ENCODE measurements at regions not wholly inside any gene's neighbourhood (a gene's known extent, or its start where the extent isn't known, plus 50 kb on each side); places are given as distances from the start of the nearest gene placed in this dataset.
"Not testable (repeated sequence)": the region's sequence is repeated elsewhere in the genome, so short reads cannot be mapped to it uniquely, and the experiment has no call there.

DNA sequence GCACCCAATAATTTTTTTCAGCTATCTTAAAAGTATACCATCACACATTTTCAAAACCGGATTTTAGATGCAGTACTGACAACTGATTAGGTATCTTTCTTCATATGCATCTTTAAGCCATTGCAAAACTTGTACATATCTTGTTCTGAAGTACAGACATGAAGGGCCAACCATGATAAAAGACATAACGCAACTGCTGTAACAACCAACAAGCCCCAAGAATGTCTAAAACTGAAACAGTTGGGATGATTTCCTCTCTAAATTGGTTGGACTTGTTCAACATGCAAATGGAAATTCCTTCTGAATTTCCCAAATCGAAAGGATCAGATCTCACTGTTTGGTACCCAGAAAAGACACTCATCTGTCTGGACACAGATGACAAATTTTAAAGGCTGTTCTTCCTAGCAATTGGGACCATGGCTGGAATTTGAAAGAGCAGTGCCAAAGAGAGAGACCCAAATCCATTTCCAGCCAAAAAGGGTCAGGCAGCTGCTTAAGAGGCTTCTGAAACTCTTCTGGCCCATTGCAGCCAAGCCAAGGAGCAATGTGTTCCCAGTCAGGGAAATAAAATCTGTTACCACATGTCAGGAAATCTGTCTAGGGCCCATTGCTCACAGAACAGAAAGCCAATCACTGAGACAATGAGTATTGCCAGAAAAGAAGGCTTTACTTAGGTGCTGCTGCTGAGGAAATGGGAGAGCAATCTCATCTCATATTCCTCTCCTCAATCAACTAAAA, 1122.4 kb upstream of the USP15 start:
- no peak for DNase-seq

DNA sequence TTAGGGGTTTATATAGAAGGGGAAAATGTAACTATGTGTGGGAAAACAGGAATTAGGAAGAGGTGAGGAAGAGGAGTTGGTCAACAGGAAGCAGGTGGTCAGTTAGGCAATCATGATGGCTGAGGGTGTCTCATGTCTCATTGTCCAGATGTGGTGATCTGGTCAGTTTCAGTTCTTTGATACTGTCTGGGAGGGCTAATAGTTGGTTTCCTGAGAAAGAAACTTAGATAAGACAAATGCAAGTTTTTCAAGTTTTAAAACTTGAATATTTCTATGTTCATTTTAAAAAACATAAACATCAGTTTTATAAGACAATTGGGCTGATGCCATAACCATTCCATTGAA, 1121.8 kb upstream of the USP15 start:
- DNase-seq: no peak

GRCh38 chr12:61161961-61162360, 1098.2 kb upstream of the USP15 start:
- no peak for DNase-seq

DNA sequence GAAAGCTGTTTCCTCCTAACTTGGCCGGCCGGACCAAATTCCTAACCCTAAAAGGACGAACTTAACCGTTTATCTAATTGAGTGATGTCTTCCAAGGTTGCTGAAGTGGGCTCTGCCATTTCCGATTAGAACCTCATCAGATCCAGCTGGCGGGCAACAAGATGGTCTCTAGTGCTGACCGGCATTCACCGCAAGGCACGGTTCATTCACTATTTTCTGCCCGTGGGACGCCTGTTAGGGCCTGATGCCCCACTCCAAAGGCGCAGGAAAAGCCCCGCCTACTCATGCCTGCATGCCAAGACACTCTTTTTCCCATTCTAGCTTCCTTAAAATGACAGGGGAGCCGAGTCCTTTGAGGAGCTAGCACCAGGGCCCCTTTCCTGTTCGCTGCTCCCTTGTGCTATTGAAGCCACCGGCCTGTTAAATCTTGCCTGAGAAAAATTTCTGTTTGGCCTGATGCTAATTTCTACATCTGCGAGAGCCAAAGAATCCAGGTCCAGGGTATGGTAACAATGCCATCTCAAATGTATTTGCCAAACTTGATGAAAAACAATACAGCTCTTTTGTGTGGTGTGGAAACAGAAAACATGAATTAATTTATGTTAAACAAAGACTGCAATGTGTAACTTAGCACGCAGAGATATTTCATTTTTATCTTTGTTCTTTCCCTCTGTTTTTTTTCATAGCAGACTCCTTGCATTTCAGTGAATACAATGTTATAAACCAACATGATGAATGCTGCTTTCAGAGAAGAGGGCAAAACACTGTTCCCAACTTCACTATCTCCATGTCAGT, 1071.2 kb upstream of the USP15 start:
- no peak for DNase-seq

DNA sequence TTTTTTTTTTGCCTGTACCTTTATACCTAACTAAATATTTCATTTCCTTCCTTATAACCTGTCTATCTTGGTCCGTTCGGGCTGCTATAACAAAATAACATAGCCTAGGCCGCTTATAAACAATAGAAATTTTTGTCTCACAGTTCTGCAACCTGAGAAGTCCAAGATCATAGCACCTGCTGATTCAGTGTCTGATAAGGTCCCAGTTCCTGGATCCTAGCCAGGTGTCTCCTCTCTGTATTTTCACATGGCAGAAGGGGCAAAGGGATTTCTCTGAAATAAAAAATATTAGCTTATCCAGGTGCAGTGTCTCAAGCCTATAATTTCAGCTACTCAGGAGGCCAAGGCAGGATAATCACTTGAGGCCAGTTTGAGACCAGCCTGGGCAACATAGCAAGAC, 1046.6 kb upstream of the USP15 start:
- DNase-seq: no peak

GRCh38 chr12:61220337-61220736, 1039.9 kb upstream of the USP15 start:
- DNase-seq: no peak

- DNase-seq: no peak
Measured at GRCh38 chr12:61232040-61232439, 1028.2 kb upstream of the USP15 start.

GRCh38 chr12:61250303-61250702, 1009.9 kb upstream of the USP15 start:
- DNase-seq: no peak

DNA sequence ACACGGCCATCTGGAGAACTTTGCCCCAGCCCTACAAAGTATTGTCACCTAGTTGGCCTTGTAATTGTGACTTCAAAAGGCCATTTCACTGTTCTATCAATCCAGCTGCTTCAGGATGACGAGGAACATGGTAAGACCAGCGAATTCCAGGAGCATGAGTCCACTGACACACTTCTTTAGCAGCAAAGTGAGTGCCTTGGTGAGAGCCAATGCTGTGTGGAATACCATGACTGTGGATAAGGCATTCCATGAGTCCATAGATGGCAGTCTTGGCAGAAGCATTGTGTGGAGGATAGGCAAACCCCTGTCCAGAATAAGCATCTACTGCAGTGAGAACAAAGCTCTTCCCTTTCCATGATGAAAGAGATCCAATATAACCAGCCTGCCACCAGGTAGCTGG, 1009.1 kb upstream of the USP15 start:
- DNase-seq: no peak

- DNase-seq: no peak
Measured at GRCh38 chr12:61254225-61254624, 1006.0 kb upstream of the USP15 start.

DNA sequence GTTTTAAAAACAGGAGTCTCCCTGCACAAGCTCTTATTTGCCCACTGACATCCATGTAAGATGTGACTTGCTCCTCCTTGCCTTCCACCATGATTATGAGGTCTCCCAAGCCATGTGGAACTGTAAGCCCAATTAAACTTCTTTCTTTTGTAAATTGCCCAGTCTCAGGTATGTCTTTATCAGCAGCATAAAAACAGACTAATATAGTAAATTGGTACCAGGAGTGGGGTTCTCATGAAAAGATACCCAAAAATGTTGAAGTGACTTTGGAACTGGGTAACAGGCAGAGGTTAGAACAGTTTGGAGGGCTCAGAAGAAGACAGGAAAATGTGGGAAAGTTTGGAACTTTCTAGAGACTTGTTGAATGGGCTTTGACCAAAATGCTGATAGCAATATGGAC, 995.9 kb upstream of the USP15 start:
- not testable (repeated sequence) for DNase-seq

- no peak for DNase-seq
Measured at GRCh38 chr12:61267474-61267873, 992.7 kb upstream of the USP15 start.

DNA sequence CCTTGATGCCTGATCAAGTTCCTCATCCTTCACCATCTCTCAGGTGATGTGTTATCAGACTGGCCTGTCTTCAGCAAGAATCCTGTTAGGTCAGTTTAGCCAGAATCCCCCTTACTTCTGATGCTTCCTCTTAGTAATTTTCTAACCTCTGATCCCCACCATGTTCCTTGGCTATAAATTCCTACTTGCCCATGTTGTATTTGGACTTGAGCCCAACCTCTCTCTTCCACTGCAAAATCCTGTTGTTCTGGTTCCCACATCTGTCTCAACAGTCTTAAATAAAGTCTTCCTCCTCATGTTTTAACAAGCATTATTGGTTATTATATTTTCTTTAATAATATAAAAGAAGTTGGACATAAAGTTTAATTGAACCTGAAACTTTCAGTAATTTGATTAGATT, 987.8 kb upstream of the USP15 start:
- no peak for DNase-seq

GRCh38 chr12:61282790-61283575, 977.2 kb upstream of the USP15 start:
- no peak for DNase-seq

- no peak for DNase-seq
Measured at GRCh38 chr12:61290473-61290872, 969.7 kb upstream of the USP15 start.

- DNase-seq: no peak
Measured at GRCh38 chr12:61291647-61292046, 968.6 kb upstream of the USP15 start.

DNA sequence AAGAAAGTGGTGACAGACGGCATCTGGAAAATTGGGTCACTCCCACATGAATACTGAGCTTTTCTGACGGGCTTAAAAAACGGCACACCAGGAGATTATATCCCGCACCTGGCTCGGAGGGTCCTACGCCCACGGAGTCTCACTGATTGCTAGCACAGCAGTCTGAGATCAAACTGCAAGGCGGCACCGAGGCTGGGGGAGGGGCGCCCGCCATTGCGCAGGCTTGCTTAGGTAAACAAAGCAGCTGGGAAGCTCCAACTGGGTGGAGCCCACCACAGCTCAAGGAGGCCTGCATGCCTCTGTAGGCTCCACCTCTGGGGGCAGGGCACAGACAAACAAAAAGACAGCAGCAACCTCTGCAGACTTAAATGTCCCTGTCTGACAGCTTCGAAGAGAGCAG, 966.2 kb upstream of the USP15 start:
- DNase-seq: not testable (repeated sequence)

DNA sequence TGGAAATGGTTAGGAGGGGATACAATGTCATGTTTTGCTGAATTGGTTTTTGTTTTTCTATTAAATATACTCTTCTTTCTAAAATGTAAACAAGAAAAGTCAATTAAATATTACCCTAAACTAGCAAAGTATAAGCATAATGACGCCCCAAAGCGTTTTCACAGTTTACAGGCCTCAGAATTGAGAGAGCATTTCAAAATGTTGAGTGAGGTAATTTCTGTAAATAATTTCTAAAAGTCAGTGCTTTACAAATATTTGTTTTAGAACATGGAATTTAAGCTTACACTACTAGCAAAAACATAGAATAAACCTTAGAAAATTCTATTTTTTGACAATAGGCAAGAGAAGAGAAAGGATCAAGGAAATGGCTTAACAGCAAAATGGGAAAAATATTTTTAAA, 958.4 kb upstream of the USP15 start:
- DNase-seq: no peak

- DNase-seq: no peak
Measured at GRCh38 chr12:61302282-61302681, 957.9 kb upstream of the USP15 start.

DNA sequence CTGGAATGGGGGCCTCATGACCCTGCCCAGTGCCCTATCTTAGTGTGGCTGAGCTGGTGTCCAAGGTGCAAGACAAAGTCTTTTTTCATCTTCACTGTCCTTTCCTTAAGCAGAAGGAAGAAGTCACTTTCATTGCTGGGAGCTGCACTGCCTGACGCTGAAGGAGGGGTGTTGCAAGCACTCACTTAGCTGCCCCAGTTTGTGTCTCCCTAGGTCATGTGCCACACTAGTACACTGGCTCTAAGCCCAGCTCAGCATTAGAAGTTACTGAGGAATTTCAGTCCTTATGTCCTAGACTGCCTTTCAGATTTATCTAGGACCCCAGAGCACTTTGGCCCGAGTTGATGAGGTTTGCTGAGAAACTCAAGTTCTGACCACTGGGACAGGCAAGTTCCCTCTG, 952.0 kb upstream of the USP15 start:
- DNase-seq: no peak

DNA sequence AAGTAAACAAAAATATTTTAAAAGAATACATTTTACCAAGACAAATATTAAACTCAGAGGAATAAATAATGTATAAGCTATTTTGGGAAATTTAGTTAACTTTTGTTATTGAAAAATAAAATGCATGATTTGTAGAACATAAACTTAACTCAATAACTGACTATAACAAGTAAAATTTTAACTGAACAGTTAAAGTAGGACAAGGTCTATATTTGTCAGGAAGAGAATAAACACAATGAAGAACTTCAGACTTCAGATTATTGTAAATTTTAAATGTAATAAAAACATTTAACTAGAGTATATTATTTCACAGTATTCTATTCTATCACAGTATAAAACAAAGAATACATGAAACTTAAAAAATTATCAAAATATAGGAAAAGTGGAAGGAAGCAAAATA, 948.8 kb upstream of the USP15 start:
- DNase-seq: no peak

DNA sequence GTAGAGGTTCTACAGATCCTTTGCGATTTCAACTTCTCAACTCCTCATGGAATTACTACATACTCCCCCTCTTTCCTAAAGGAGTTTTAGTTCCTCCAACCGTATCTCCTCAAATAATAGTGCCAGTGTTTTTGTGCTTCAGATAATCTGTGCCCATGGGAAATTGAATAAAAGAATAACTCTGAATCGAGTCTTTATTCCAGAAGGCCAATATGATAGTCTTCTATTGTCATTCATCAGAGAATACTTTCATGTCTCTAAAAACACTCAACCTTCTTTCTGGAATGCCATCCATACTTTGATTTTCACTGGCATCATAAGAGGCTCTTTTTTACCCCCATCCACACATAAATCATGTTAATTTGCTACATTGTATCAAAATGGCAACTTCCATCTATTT, 911.3 kb upstream of the USP15 start:
- DNase-seq: no peak

DNA sequence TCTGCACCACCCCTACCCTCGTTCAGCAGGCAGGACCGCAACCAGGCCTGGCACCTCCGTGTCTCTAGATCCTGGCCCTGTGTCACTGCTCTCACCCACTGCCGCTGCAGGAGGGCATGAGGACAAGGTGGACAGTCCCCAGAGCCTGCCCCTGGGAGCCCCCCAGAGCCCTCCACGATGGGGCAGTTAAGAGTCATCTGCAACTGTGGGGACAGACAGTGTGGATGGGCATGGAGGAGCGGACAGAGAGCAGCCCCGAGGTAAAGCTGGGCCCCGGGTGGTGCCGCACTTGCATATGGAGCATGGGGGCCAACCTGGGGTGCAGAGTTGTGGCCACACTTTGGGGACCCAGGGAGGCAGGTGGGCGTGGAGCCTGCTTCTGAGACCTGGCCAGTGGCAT, 905.1 kb upstream of the USP15 start:
- no peak for DNase-seq

- no peak for DNase-seq
Measured at GRCh38 chr12:61356485-61356884, 903.7 kb upstream of the USP15 start.

Measured in activated T-cell treated with anti-CD3 and anti-CD28 coated beads for 4 hours (primary cell).